SIG-M5 treated with dmso at 0.1 percent for 504 hours (cell line): ENCODE measurements at regions not wholly inside any gene's neighbourhood (a gene's known extent, or its start where the extent isn't known, plus 50 kb on each side); places are given as distances from the start of the nearest gene placed in this dataset.

ENCODE experiments used
- DNase-seq: peaks from one replicate; lab custom pipeline; 2025; ENCODE audit not compliant: unreplicated experiment; lab: John Stamatoyannopoulos, UW

GRCh38 chr5:38716516-38716915, 129.3 kb upstream of the OSMR start:
- no peak for DNase-seq

- DNase-seq: no peak
Measured at GRCh38 chr5:38718771-38719391, 126.9 kb upstream of the OSMR start.

- DNase-seq: no peak
Measured at GRCh38 chr5:38719403-38719802, 126.4 kb upstream of the OSMR start.

DNA sequence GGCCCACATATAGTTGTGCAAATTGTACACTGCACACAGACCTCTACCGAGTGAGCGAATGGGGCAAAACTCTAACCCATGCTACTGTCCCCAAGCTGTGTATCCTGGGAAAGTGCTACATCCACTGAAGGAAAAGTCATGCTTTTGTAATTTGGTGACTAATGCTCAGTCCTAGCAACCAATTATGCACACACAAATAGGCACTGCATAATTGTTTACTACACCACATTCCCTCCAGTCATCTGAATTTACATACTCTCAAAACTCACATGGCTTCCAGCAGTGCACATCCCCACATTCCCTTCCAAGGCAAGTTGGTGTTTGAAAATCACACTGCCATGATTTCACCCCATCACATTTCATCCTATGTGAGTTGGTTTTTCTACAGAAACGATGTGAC, 125.9 kb upstream of the OSMR start:
- no peak for DNase-seq

- no peak for DNase-seq
Measured at GRCh38 chr5:38720554-38721361, 125.1 kb upstream of the OSMR start.

DNA sequence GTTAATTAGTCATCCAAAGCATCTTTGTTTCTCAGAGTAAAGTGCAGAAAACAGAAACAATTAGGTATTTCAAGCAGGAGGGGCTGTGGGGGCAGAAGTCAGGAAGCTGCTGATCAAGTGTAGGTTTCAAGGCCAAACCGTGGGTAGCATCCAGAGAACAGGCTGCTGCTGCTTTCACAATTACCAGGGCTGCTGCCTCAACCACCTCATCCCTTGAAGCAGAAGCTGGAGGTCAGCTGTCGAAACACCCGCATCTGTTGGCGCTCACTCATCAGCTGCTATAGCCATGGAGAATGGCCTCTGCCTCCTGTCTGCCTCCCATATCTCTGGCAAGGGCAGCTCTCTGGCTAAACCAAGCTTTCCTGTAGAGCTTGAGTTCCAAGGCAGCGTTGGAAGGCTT, 122.9 kb upstream of the OSMR start:
- no peak for DNase-seq

GRCh38 chr5:38723426-38723825, 122.4 kb upstream of the OSMR start:
- DNase-seq: no peak

DNA sequence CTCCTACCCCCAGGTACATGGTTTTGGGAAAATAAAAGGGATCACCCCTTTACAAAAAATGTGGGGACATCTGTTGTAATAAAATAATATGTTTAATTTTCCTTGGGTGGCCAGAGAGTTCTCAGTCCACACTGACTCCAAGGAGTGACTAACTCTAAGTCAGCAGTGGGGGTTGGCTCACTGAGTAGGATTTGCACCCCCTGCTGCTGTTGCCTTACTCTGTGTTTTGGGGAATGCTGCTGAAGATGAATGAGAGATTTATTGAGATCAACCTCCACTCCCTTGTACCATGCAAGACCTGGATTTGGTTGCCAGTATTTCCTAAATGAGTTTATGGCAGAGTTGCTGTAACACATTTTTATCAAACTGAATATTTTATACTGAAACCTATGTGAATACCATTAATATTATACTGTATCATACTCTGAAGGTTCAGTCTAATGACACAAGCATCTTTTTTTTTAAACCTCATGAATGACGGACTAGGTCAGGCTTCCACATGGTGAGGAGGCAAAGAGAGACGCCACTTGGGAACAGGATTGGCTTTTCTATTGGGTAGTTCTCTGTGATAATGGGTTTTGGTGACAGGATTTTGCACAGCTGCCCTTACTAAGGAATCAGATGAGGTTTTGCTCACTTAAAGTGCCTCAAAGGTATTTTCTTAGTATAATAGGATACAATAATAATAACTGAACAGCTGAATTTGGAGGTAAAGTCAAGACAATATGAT, 121.3 kb upstream of the OSMR start:
- DNase-seq: no peak

DNA sequence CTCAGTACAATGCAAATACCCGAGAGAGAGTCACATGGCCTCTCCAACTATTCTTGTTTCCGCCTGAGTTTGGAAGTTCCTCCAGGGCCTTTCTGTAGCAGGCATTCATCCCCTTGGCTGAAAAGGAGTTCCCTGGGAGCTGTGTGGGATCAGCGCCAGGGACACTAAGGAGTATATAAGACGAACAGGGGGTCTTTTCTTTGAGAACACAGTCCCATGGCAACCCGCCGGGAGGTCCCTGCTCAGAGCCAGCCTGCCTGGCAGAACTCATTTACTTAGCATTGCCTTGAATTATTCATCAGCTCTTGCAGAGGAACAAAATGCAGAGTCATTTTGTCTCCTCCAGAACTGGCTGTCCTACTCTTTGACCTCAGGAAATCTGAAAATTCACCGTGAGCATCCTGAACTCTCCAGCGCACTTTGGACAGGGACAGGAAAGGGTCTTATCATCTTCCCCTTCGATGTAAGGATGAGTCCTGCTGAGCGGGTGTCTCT, 120.4 kb upstream of the OSMR start:
- DNase-seq: no peak

DNA sequence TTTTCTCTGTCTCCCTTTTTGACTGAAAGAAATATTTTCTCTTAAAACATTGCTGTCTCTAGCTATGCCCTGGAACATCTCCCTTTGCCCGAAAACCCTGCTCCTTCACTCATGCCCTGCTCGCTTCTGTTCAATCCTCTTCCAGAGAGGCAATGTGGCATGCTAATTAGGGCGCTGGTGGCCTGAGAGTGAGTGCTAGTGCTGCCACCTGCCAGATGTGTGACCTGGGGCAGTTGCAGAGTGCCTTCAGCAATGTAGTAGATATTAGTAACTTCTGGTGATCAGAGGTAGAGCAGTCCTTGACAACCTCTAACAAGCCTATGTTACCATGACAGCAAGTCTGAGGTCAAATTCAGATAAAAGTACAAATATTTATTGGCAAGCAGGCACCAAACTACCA, 119.5 kb upstream of the OSMR start:
- no peak for DNase-seq

DNA sequence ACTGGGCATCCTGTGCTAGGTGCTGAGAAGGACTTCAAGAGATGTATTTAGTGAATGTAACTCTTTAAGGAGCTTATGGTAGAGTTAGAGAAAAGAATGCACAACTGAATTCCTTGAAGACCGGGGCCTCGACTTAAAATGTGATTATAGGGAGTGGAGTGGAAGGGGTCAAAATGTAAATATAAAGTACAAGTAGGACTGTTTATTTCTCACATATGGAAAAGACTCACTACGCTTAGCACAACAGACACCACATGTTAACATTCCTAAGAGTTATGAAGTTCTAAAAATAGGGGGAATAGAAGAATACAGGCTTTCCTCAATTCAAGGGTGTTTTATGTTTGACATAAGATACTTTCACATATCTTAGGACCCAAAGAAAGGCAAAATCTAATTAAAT, 117.8 kb upstream of the OSMR start:
- DNase-seq: no peak

GRCh38 chr5:38731461-38731860, 114.4 kb upstream of the OSMR start:
- DNase-seq: no peak

- DNase-seq: no peak
Measured at GRCh38 chr5:38734353-38734752, 111.5 kb upstream of the OSMR start.

- DNase-seq: no peak
Measured at GRCh38 chr5:38736089-38736488, 109.7 kb upstream of the OSMR start.

DNA sequence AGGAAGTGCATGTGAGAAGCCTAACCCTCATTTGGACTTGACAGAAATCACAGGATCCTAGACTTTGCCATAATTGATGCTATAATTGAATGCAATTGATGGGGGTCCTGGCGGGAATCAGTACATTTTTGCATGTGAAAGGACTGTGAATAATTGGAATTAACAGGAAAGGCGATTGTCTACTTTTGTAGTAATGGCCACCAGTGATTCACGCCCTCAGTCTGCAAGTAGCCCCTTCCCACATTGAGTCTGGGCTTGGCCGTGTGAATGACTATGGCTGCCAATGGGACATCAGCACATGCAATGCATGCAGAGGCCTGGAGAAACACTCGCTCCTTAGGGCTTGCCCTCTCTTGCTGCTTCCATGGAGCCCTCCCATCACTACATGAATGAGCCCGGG, 107.8 kb upstream of the OSMR start:
- DNase-seq: no peak

DNA sequence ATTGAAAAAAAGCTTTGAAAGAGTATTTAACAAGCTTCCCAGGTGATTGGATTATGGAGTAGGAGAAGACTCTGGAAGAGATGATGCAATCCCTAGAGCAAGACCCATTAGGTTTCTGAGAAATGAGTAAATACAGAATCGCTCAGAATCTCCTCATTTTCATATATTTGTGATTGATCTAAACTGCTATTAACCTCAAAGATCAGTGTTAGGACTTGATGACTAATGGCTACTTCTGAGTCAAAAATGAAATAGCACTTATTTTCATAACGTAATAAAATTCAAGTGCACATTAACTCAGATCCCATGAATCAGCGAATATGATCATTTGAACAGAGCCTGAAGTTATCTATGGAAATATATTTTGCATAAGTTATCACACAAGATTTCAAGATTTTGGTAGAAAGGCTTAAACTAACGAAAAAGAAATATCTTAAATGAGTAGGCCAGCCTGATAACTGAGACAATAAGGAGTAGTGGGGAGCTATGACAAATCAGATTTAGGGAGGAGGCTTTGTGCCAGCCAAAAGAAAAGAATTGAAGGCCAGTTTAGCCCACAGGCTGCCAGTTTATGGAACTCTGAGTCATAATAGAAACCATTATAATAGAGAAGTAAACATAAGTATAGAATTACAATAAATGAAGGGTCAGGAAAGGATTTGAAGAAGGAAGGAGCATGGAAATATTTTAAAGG, 106.7 kb upstream of the OSMR start:
- no peak for DNase-seq

GRCh38 chr5:38739705-38740045, 106.1 kb upstream of the OSMR start:
- no peak for DNase-seq

GRCh38 chr5:38742821-38743220, 103.0 kb upstream of the OSMR start:
- no peak for DNase-seq

GRCh38 chr5:38743562-38743961, 102.2 kb upstream of the OSMR start:
- DNase-seq: no peak

DNA sequence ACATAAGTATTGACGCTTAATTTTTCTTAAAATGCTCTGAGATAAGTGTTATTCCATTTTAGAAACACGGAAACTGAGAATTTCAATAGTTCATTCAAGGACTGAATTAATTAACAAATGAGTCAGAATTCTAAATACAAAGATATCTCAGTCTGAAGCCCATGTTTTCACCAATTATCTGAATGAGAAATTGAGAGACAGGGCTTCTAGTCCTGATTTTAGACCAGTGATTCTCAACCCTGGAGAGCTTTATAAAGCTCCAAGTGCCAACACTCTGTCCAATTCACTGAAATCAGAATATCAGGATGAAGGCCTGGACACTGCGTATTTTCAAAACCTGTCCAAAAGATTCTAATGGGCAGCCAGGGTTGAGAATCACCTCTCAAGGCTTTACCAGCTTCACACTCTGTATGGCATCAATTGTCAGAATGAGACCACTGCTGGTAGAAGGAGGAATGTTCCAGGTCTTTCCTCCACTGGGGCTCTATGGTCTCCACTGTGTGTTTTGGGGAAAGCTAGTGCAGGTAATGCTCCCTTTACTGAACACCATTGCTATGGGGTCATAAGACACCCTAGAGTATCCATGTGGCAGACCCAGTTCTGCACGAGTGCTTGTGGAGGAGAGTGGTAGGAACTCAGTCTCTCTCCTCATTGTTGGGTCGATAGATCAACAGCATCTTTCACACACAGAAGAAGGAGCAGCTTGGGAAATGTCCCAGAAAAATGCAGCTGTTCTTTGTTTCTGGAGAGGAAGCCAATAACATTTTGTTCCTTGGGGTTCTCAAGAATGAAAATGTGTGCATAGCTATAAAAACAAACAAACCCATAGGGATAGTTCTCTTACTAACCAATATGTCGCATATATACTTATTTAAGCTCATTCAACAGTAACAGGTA, 99.7 kb upstream of the OSMR start:
- no peak for DNase-seq

GRCh38 chr5:38749861-38750260, 96.0 kb upstream of the OSMR start:
- no peak for DNase-seq
